Neutrophil (primary cell): ENCODE measurements at regions not wholly inside any gene's neighbourhood (a gene's known extent, or its start where the extent isn't known, plus 50 kb on each side); places are given as distances from the start of the nearest gene placed in this dataset.

Experiments used
- H3K27ac ChIP-seq: fragments of 200-600 bp; sonication (generic); 2 replicates; pipeline ENCODE4 v1.5.1; 2016; ENCODE audit warnings: mild to moderate bottlenecking, moderate library complexity
- H3K27me3 ChIP-seq: fragments of 200-600 bp; sonication (generic); 2 replicates; pipeline ENCODE4 v1.6.0; 2016; ENCODE audit warnings: mild to moderate bottlenecking
- H3K36me3 ChIP-seq: fragments of 200-600 bp; sonication (generic); 2 replicates; pipeline ENCODE4 v1.5.1; 2017
- H3K4me1 ChIP-seq, 2 experiments: fragments of 200-600 bp in 1 of 2; sonication (generic) in 1 of 2; 1 replicate in 1 of 2; 2 replicates in 1 of 2; pipeline versions ENCODE4 v1.5.1 to v1.6.1; 2013 to 2016; ENCODE audit warnings: low read depth in 1 of 2, low read length in 1 of 2, mild to moderate bottlenecking in 1 of 2, moderate library complexity in 1 of 2; ENCODE audit not compliant: control insufficient read depth in 1 of 2, insufficient read depth in 1 of 2
- H3K4me3 ChIP-seq, 2 experiments: fragments of 200-600 bp in 1 of 2; sonication (generic) in 1 of 2; 1 replicate in 1 of 2; 2 replicates in 1 of 2; pipeline ENCODE4 v1.5.1; 2013 to 2016; ENCODE audit warnings: low read depth in 1 of 2, low read length in 1 of 2, mild to moderate bottlenecking in 1 of 2, moderate library complexity in 1 of 2
- H3K9me3 ChIP-seq: fragments of 200-600 bp; sonication (generic); 2 replicates; pipeline ENCODE4 v1.5.1; 2016
- CTCF ChIP-seq: fragments of 200-600 bp; sonication (generic); IDR thresholded peaks from 2 replicates; pipeline ENCODE4 v1.5.1; 2016; ENCODE audit warnings: antibody characterized with exemption

- H3K27ac ChIP-seq = no peak overlapping the region
- H3K27me3 ChIP-seq = peaks cover 19% of the 10 kb centered on the region
- no peak overlapping the region for H3K4me3 ChIP-seq
- H3K4me1 ChIP-seq = peaks cover 5 to 6% of the 10 kb centered on the region in 2 experiments
- H3K36me3 ChIP-seq = no peaks in the 10 kb centered on the region
- no peaks in the 10 kb centered on the region for H3K9me3 ChIP-seq
- no peak for TF ChIP-seq CTCF
These were observed 60.9 kb upstream of the ARL4D start for GRCh38 chr17:43337684-43338428.

GRCh38 chr17:43334738-43335402 is 63.9 kb upstream of the ARL4D start:
- Histone ChIP-seq H3K36me3 (no peaks in the 10 kb centered on the region), H3K4me1 (peaks cover 5 to 6% of the 10 kb centered on the region in 2 experiments), H3K27ac (no peak overlapping the region), H3K4me3 (no peak overlapping the region), H3K27me3 (no peaks in the 10 kb centered on the region), H3K9me3 (no peaks in the 10 kb centered on the region)
- TF ChIP-seq CTCF = no peak

GRCh38 chr17:43333433-43333943 is 65.3 kb upstream of the ARL4D start:
- Histone ChIP-seq H3K9me3 (no peaks in the 10 kb centered on the region), H3K27ac (no peak overlapping the region), H3K4me3 (no peak overlapping the region), H3K36me3 (no peaks in the 10 kb centered on the region), H3K27me3 (peaks cover 5% of the 10 kb centered on the region), H3K4me1 (peaks cover 6 to 7% of the 10 kb centered on the region in 2 experiments)
- TF ChIP-seq CTCF = no peak

GRCh38 chr17:43332230-43332629 is 66.6 kb upstream of the ARL4D start:
- no peaks in the 10 kb centered on the region for H3K9me3 ChIP-seq
- H3K27ac ChIP-seq = no peak overlapping the region
- peaks cover 5% of the 10 kb centered on the region for H3K27me3 ChIP-seq
- TF ChIP-seq CTCF = no peak
- peaks cover 6 to 8% of the 10 kb centered on the region in 2 experiments for H3K4me1 ChIP-seq
- no peaks in the 10 kb centered on the region for H3K36me3 ChIP-seq
- no peak overlapping the region for H3K4me3 ChIP-seq

GRCh38 chr17:43330876-43331639 is 67.7 kb upstream of the ARL4D start:
- no peaks in the 10 kb centered on the region for H3K36me3 ChIP-seq
- H3K27ac ChIP-seq = no peak overlapping the region
- TF ChIP-seq CTCF = no peak
- H3K27me3 ChIP-seq = peaks cover 5% of the 10 kb centered on the region
- H3K4me1 ChIP-seq = peaks cover 6 to 8% of the 10 kb centered on the region in 2 experiments
- H3K4me3 ChIP-seq = no peak overlapping the region
- no peaks in the 10 kb centered on the region for H3K9me3 ChIP-seq
